A549 (cell line): ENCODE measurements at regions not wholly inside any gene's neighbourhood (a gene's known extent, or its start where the extent isn't known, plus 50 kb on each side); places are given as distances from the start of the nearest gene placed in this dataset.

Source experiments
- CTCF ChIP-seq: fragments of >200 bp; sonication (Bioruptor Twin); formaldehyde crosslinking; IDR thresholded peaks from 3 replicates; pipeline ENCODE4 v1.5.1; 2016
- EHMT2 ChIP-seq: fragments of 200-600 bp; sonication (generic); IDR thresholded peaks from 2 replicates; pipeline ENCODE4 v1.6.1; 2016; ENCODE audit warnings: antibody characterized with exemption, low read depth, mild to moderate bottlenecking, moderate library complexity
- MAX ChIP-seq: IDR thresholded peaks from 2 replicates; pipeline ENCODE4 v1.6.1; 2012
- POLR2A ChIP-seq: IDR thresholded peaks from 2 replicates; pipeline ENCODE4 v1.6.1; 2012; ENCODE audit warnings: mild to moderate bottlenecking, low read length
- SREBF2 ChIP-seq: fragments of 450-650 bp; IDR thresholded peaks from 2 replicates; pipeline ENCODE4 v1.6.1; 2014; ENCODE audit warnings: mild to moderate bottlenecking, moderate library complexity

- TF ChIP-seq CTCF (no peak), POLR2A (no peak), EHMT2 (no peak), SREBF2 (no peak), MAX (no peak)
Observed at GRCh38 chr13:51009597-51009996, 100.0 kb downstream of the RNASEH2B start.
